ENCODE measurements at regions not wholly inside any gene's neighbourhood (a gene's known extent, or its start where the extent isn't known, plus 50 kb on each side); places are given as distances from the start of the nearest gene placed in this dataset.

DNA sequence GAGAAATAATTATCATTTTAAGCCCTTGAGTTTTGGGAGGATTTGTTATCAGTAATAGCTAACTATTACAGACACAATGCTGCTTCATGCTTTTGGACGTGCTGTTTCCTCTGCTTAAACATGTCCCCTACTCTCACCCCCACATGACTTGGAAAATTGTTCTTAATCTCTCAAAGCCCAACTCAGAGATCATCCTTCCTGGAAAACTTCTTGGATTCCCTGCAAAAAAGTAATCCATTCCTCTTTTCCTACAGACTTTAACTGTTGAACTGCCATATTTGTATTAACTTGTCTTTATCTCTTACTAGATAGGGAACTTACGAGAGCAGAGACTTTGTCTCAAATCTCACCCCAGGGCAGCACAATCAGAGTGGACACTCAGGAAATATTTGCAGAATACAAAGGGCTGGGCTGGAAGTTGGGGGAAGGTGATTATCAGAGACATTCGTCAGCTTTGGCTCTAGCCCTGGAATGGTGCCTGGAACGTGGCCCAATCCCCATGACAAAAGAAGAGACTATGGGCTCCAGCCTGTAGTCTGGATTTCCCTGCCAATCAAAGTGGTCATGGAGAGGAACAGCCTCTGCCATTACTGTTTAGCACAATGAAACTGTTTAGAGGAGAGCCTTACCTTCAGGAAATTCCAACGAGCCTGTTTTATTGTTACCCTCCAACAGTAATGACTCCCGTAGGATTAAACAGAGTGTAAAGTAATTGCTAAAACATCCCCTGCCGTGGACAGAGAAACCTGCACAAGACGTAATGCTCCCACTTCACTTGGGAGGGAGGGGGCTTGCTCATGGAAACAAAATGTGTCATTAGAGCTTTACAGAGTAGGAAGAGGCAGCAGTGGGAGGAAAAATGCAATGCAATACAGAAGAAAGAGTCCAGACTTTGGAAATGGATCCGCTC is 140.4 kb upstream of the AUTS2 start:
- no peaks in the 10 kb centered on the region for H3K9me2 ChIP-seq (replicated peaks; ENCODE audit: control insufficient read depth, low read length)
- no peaks in the 10 kb centered on the region for H3K9me3 ChIP-seq (ENCODE audit: control insufficient read depth, insufficient read depth, low read length)
- no peak overlapping the region for H3K4me2 ChIP-seq (ENCODE audit: low read length)
- H3K36me3 ChIP-seq (ENCODE audit: control insufficient read depth, low read length): no peaks in the 10 kb centered on the region
- no peaks in the 10 kb centered on the region for H3F3A ChIP-seq (ENCODE audit: control insufficient read depth, insufficient read depth)
- H4K20me1 ChIP-seq (ENCODE audit: control insufficient read depth, insufficient read depth, low read depth, low read length): no peaks in the 10 kb centered on the region
- no peaks in the 10 kb centered on the region for H3K4me1 ChIP-seq (ENCODE audit: control insufficient read depth, low read length)
- TF ChIP-seq EZH2phosphoT487 (IDR thresholded peaks at IDR 0.05; ENCODE audit: borderline replicate concordance, low read length) (no peak), CTCF (IDR thresholded peaks at IDR 0.05; ENCODE audit: low read depth, low read length, poor library complexity, severe bottlenecking) (no peak)
- H3K79me2 ChIP-seq (ENCODE audit: control insufficient read depth, low read length): no peaks in the 10 kb centered on the region
- no peak overlapping the region for H3K27ac ChIP-seq (ENCODE audit: low read depth, low read length)
- no peak overlapping the region for H3K4me3 ChIP-seq (ENCODE audit: low read length)
- no peaks in the 10 kb centered on the region for H3K27me3 ChIP-seq (ENCODE audit: control insufficient read depth, low read length)

- Histone ChIP-seq H3F3A (ENCODE audit: control insufficient read depth, insufficient read depth) (no peaks in the 10 kb centered on the region), H3K4me3 (ENCODE audit: low read length) (no peak overlapping the region), H3K79me2 (ENCODE audit: control insufficient read depth, low read length) (no peaks in the 10 kb centered on the region), H4K20me1 (ENCODE audit: control insufficient read depth, insufficient read depth, low read depth, low read length) (no peaks in the 10 kb centered on the region), H3K27me3 (ENCODE audit: control insufficient read depth, low read length) (no peaks in the 10 kb centered on the region), H3K27ac (ENCODE audit: low read depth, low read length) (no peak overlapping the region), H3K9me3 (ENCODE audit: control insufficient read depth, insufficient read depth, low read length) (0 out of 2 replicates have a peak, but pooled peaks cover 3% of the 10 kb centered on the region), H3K36me3 (ENCODE audit: control insufficient read depth, low read length) (no peaks in the 10 kb centered on the region), H3K9me2 (replicated peaks; ENCODE audit: control insufficient read depth, low read length) (no peaks in the 10 kb centered on the region), H3K4me1 (ENCODE audit: control insufficient read depth, low read length) (no peaks in the 10 kb centered on the region), H3K4me2 (ENCODE audit: low read length) (no peak overlapping the region)
- TF ChIP-seq EZH2phosphoT487 (IDR thresholded peaks at IDR 0.05; ENCODE audit: borderline replicate concordance, low read length): no peak
- TF ChIP-seq CTCF (IDR thresholded peaks at IDR 0.05; ENCODE audit: low read depth, low read length, poor library complexity, severe bottlenecking): no peak
These were observed 134.2 kb upstream of the AUTS2 start for GRCh38 chr7:69464035-69464434.

- H3K4me3 ChIP-seq (ENCODE audit: low read length): no peak overlapping the region
- no peaks in the 10 kb centered on the region for H3K27me3 ChIP-seq (ENCODE audit: control insufficient read depth, low read length)
- no peaks in the 10 kb centered on the region for H3K79me2 ChIP-seq (ENCODE audit: control insufficient read depth, low read length)
- no peaks in the 10 kb centered on the region for H3K9me2 ChIP-seq (replicated peaks; ENCODE audit: control insufficient read depth, low read length)
- no peak overlapping the region for H3K27ac ChIP-seq (ENCODE audit: low read depth, low read length)
- TF ChIP-seq EZH2phosphoT487 (IDR thresholded peaks at IDR 0.05; ENCODE audit: borderline replicate concordance, low read length) (no peak), CTCF (IDR thresholded peaks at IDR 0.05; ENCODE audit: low read depth, low read length, poor library complexity, severe bottlenecking) (no peak)
- H4K20me1 ChIP-seq (ENCODE audit: control insufficient read depth, insufficient read depth, low read depth, low read length): no peaks in the 10 kb centered on the region
- no peaks in the 10 kb centered on the region for H3K36me3 ChIP-seq (ENCODE audit: control insufficient read depth, low read length)
- H3F3A ChIP-seq (ENCODE audit: control insufficient read depth, insufficient read depth): no peaks in the 10 kb centered on the region
- H3K9me3 ChIP-seq (ENCODE audit: control insufficient read depth, insufficient read depth, low read length): 0 out of 2 replicates have a peak, but pooled peaks cover 3% of the 10 kb centered on the region
- no peak overlapping the region for H3K4me2 ChIP-seq (ENCODE audit: low read length)
- H3K4me1 ChIP-seq (ENCODE audit: control insufficient read depth, low read length): no peaks in the 10 kb centered on the region
These were observed 133.0 kb upstream of the AUTS2 start for GRCh38 chr7:69465262-69465661.

Measured in DOHH2 (cell line).